Adipocyte (in vitro differentiated cells): ENCODE measurements at regions not wholly inside any gene's neighbourhood (a gene's known extent, or its start where the extent isn't known, plus 50 kb on each side); places are given as distances from the start of the nearest gene placed in this dataset.
"Not testable (repeated sequence)": the region's sequence is repeated elsewhere in the genome, so short reads cannot be mapped to it uniquely, and the experiment has no call there.

ENCODE experiments used
- DNase-seq: peaks from one replicate; pipeline ENCODE4 v3.0.0-alpha.2; 2015; ENCODE audit warnings: low read depth
- H3K27me3 ChIP-seq: replicated peaks from 2 replicates; pipeline ENCODE4 v1.7.0; 2013; ENCODE audit warnings: mild to moderate bottlenecking, low read length, moderate library complexity; ENCODE audit not compliant: control insufficient read depth, insufficient read depth
- H3K36me3 ChIP-seq: 2 replicates; pipeline ENCODE4 v1.7.0; 2013; ENCODE audit warnings: low read length, mild to moderate bottlenecking, moderate library complexity; ENCODE audit not compliant: control insufficient read depth, insufficient read depth, severe bottlenecking
- H3K4me1 ChIP-seq: 2 replicates; pipeline ENCODE4 v1.7.0; 2013; ENCODE audit warnings: mild to moderate bottlenecking, low read length, moderate library complexity; ENCODE audit not compliant: control insufficient read depth, insufficient read depth
- H3K4me3 ChIP-seq: 2 replicates; pipeline ENCODE4 v1.7.0; 2013; ENCODE audit warnings: mild to moderate bottlenecking, low read length, moderate library complexity
- H3K9ac ChIP-seq: 2 replicates; pipeline ENCODE4 v1.7.0; 2013; ENCODE audit warnings: mild to moderate bottlenecking, low read length, moderate library complexity
- H3K9me3 ChIP-seq: 2 replicates; pipeline ENCODE4 v1.7.0; 2013; ENCODE audit warnings: mild to moderate bottlenecking, low read length, moderate library complexity; ENCODE audit not compliant: control insufficient read depth

GRCh38 chr5:163950248-163950647 is 444.8 kb downstream of the MAT2B start:
- H3K27me3 ChIP-seq = no peaks in the 10 kb centered on the region
- H3K9me3 ChIP-seq = no peaks in the 10 kb centered on the region
- H3K9ac ChIP-seq = no peak overlapping the region
- H3K36me3 ChIP-seq = no peaks in the 10 kb centered on the region
- H3K4me3 ChIP-seq = no peak overlapping the region
- no peaks in the 10 kb centered on the region for H3K4me1 ChIP-seq
- DNase-seq = no peak

DNA sequence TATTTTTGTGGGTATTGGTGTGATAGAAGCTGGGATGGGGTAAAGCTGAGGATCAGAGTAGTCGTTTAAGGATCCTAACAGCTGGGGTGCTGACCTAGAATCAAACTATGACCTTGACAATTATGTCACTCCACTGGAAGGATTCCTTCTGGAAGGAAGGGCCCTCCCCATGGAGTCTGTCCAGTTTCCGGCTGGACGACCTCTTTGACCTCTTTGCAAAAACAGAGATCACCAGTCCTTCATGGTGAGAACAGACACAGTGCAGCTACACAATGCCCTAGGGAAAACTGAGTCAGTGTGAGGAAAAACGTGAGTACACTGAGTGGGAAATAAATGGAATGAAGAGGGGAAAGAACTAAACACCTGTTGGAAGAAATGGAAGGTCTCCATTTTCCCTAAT is 445.6 kb downstream of the MAT2B start:
- H3K9me3 ChIP-seq = no peaks in the 10 kb centered on the region
- H3K36me3 ChIP-seq = no peaks in the 10 kb centered on the region
- H3K9ac ChIP-seq = no peak overlapping the region
- no peak overlapping the region for H3K4me3 ChIP-seq
- H3K4me1 ChIP-seq = no peaks in the 10 kb centered on the region
- DNase-seq = no peak
- no peaks in the 10 kb centered on the region for H3K27me3 ChIP-seq

DNA sequence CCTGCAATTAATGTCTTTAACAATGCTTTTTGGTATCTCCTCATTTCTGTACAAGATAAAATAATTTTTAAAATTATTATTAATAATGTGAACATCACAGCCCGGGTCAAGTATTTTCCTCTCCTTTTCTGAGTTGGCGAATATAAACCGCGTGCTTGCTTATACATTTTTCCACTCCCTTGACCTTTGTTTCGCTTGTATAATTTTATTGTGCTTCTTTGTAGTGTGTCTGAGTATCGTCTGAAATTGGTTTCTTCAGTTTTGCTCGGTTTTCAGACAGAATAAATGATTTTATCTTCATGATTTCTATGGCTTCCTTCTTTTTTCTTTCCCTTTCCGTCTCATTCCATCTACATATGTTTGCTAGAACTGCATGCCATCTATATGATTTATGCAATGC is 448.5 kb downstream of the MAT2B start:
- no peak for DNase-seq
- Histone ChIP-seq H3K9ac (no peak overlapping the region), H3K4me1 (no peaks in the 10 kb centered on the region), H3K36me3 (no peaks in the 10 kb centered on the region), H3K4me3 (no peak overlapping the region), H3K27me3 (no peaks in the 10 kb centered on the region), H3K9me3 (no peaks in the 10 kb centered on the region)

DNA sequence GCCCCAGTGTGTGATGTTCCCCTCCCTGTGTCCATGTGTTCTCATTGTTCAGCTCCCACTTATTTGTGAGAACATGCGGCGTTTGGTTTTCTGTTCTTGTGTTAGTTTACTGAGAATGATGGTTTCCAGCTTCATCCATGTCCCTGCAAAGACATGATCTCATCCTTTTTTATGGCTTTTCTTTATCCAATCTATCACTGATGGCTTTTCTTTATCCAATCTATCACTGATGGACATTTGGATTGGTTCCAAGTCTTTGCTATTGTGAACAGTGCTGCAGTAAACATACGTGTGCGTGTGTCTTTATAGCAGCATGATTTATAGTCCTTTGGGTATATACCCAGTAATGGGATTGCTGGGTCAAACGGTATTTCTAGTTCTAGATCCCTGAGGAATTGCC is 455.8 kb downstream of the MAT2B start:
- H3K4me3 ChIP-seq, H3K4me1 ChIP-seq, H3K9ac ChIP-seq, H3K27me3 ChIP-seq, H3K9me3 ChIP-seq, DNase-seq, H3K36me3 ChIP-seq: not testable (repeated sequence)

DNA sequence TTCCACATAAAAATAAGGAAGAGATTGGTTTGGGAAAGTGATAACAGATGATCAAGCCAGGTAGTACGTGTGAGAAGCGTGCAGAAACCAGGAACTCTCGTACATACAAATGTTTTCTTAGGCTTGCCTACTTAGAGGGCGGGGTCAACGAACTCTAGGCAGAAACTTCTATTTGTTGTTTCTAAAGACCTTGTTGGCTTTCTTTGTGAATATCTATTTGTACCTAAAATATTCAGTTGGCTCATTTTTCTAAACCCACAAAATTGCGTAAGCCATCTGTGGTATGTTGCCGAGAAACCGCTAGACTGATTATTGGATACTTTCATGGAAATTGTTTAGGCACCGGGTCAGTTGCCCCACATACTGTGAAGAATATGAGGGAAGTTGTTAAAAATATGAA is 458.5 kb downstream of the MAT2B start:
- Histone ChIP-seq H3K9ac (no peak overlapping the region), H3K27me3 (no peaks in the 10 kb centered on the region), H3K4me3 (no peak overlapping the region), H3K9me3 (no peaks in the 10 kb centered on the region), H3K36me3 (no peaks in the 10 kb centered on the region), H3K4me1 (no peaks in the 10 kb centered on the region)
- no peak for DNase-seq

- Histone ChIP-seq H3K4me1 (no peaks in the 10 kb centered on the region), H3K36me3 (no peaks in the 10 kb centered on the region), H3K9ac (no peak overlapping the region), H3K4me3 (no peak overlapping the region), H3K27me3 (no peaks in the 10 kb centered on the region), H3K9me3 (no peaks in the 10 kb centered on the region)
- no peak for DNase-seq
Measured at GRCh38 chr5:163964671-163965070, 459.3 kb downstream of the MAT2B start.

DNA sequence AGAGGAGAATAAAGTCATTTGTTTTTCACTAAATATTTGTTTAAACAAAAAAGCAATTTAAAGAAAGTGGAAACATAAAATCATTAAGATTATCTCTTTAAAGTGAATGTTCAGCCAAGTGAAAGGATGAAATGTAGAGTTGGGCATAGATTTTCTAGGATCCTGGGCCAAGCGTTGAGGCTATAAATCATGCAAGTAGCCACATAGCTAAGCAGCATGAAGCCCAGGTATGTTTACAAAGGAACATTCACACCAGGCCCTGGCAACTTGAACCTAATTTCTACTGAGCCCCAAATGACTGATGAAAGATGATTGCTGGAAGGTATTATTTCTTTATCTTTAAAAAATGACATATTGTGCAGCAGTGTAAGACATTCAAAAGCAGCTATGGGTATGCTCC is 461.8 kb downstream of the MAT2B start:
- no peaks in the 10 kb centered on the region for H3K36me3 ChIP-seq
- H3K4me1 ChIP-seq = no peaks in the 10 kb centered on the region
- H3K9me3 ChIP-seq = no peaks in the 10 kb centered on the region
- H3K27me3 ChIP-seq = no peaks in the 10 kb centered on the region
- DNase-seq = no peak
- no peak overlapping the region for H3K4me3 ChIP-seq
- H3K9ac ChIP-seq = no peak overlapping the region

DNA sequence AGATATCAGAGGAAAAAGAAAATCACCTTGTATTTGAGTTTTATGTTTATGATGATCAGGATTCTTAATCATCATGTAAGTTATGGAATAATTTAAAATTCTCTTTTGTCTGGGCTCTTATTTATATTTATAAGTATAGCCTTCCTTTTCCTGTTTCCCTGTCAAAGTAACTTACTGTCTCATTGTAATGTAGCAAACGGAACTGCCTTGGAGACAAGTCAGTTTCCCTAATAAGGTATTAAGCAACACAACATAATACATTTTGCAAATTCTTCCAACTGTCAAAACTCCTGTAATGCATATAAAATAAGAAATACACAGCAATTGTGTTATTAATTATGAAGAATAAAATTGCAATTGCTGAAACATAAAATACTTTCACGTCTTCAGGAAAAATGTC is 463.2 kb downstream of the MAT2B start:
- H3K27me3 ChIP-seq = no peaks in the 10 kb centered on the region

DNA sequence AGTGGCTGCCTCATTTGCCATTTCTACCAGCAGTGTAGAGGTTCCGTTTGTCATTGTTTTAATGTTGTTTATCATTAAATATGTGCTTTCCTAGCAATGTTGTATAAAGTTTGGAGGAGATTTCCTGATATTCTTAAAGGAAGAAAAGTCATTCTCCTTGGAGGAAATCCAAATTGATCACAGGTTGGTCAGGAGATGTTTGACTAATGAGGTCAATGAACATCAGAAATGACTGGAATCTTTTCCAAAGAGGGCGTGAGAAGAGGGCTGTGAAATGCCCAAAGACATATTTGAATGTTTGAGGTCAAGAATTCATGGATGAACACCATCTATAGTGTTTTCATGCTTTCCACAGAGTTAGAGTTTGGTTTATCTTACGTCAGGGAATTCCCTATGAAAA is 471.3 kb downstream of the MAT2B start:
- no peaks in the 10 kb centered on the region for H3K27me3 ChIP-seq
- H3K9ac ChIP-seq = no peak overlapping the region

More for the DNA sequence above, 463.2 kb downstream of the MAT2B start:
- H3K9ac ChIP-seq = no peak overlapping the region
- H3K4me3 ChIP-seq = no peak overlapping the region
- H3K4me1 ChIP-seq = no peaks in the 10 kb centered on the region
- H3K9me3 ChIP-seq = no peaks in the 10 kb centered on the region
- H3K36me3 ChIP-seq = no peaks in the 10 kb centered on the region
- DNase-seq = no peak

DNA sequence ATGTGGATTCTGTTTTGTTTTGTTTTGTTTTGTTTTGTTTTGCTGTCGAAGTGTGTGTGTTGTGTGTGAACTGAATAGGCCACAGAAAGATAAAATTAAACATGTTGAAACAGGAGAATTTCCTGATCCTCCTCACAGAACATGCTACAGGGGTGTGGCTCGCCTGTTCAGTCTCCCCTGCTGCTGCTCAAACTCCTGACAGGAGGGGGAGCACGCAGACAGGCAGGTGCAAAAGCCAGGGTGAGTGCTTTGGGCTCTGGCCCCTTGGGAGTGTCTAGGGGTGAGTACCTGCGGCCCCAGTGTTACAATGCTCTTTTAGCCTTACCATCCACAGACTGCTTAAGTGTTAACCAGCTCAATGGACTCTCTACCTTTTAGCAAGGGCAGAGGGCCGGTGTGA is 473.5 kb downstream of the MAT2B start:
- no peak for DNase-seq
- Histone ChIP-seq H3K9me3 (no peaks in the 10 kb centered on the region), H3K4me3 (no peak overlapping the region), H3K9ac (no peak overlapping the region), H3K36me3 (no peaks in the 10 kb centered on the region), H3K4me1 (no peaks in the 10 kb centered on the region), H3K27me3 (no peaks in the 10 kb centered on the region)

More for the DNA sequence above, 471.3 kb downstream of the MAT2B start:
- H3K36me3 ChIP-seq = no peaks in the 10 kb centered on the region
- DNase-seq = no peak
- H3K4me1 ChIP-seq = no peaks in the 10 kb centered on the region
- H3K9me3 ChIP-seq = no peaks in the 10 kb centered on the region
- H3K4me3 ChIP-seq = no peak overlapping the region

DNA sequence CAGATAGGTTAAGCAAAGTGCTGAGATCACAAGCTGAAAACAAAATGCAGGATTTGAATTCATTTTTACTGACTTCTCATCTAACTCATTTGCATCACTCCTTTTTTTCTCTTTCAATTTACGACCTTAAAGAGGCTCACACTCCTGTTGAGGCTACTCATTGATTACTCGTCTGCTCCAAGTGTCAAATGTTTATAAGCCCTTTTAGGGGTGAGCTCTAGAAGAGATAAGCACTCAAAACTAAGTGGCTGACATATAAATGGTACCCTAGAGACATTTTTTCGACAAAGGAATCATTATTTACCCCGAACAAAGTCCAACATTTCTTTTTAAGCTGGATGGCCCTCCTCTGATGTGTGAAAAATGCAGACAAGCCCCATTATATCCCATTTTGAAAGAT is 483.1 kb downstream of the MAT2B start:
- DNase-seq = no peak
- Histone ChIP-seq H3K4me3 (no peak overlapping the region), H3K36me3 (no peaks in the 10 kb centered on the region), H3K9me3 (no peaks in the 10 kb centered on the region), H3K27me3 (no peaks in the 10 kb centered on the region), H3K4me1 (no peaks in the 10 kb centered on the region), H3K9ac (no peak overlapping the region)

DNA sequence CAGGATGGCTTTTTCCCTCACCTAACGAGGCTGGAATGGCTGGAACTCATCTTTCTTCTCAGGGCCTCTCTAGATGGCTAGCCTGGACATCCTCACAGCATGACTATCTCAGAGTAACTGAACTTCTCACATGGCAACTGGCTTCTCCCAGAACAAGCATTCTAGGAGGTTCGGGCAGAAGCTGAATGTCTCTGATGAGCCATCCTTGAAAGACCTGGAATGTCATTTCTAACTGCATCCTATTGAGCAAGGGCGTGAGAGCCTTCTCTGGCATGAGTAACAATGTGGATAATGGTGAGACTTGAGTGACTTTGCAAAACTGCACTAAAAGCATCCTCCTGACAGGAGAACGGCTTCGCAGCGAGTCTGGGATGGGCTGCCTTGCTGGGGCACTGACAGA is 487.7 kb downstream of the MAT2B start:
- Histone ChIP-seq H3K4me1 (no peaks in the 10 kb centered on the region), H3K27me3 (no peaks in the 10 kb centered on the region), H3K9ac (no peak overlapping the region), H3K36me3 (no peaks in the 10 kb centered on the region), H3K9me3 (no peaks in the 10 kb centered on the region), H3K4me3 (no peak overlapping the region)
- no peak for DNase-seq
